Stimulated activated CD4-positive, alpha-beta T cell treated with anti-CD3 and anti-CD28 coated beads, Interleukin-12 subunit alpha, Interleukin-12 subunit beta, amount 100 ng/mL, for 24 hours (primary cell): ENCODE measurements at regions not wholly inside any gene's neighbourhood (a gene's known extent, or its start where the extent isn't known, plus 50 kb on each side); places are given as distances from the start of the nearest gene placed in this dataset.

Experiments used
- DNase-seq, 2 experiments: peaks; one replicate each; pipeline ENCODE4 v3.0.0-alpha.2; 2020; ENCODE audit warnings: low read depth in 2 of 2

DNA sequence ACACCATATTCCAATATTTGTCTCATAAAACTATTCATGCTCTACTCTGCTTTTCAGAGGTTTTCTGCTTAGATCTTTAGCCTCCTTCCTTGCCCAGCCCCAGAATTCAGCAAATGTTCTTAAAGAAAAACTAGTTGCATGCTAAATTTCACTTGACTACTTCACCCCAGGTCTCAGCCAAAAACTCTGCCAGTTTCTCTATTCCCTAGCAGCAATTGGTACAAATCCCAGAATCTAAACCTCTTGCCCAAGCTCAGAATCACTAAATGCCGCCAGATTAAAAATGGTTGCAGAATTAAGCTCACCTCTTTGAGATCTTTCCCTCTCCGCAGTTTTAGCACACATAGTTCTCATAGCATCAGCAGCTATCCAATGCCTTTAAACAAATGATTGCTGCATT, 331.2 kb upstream of the SMARCA2 start:
- DNase-seq = no peak

DNA sequence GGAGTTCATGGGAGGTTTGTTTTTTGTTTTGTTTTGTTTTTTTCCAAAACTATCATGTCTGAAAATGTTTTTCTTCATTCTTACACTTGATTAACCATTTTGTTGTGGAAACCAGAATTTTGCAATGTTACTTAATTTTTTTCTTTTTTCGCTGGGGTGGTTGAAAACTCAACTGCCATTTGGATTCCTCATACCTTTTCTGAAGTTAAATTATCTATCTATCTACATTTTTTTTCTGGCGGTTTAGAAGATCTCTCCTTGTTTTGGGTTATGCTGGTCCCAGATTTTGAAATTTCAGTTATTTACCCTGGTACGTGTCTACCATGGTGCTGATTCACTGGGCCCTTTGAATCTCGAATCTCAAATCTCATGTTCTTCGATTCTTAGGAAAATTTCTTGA, 316.2 kb upstream of the SMARCA2 start:
- DNase-seq = no peak

DNA sequence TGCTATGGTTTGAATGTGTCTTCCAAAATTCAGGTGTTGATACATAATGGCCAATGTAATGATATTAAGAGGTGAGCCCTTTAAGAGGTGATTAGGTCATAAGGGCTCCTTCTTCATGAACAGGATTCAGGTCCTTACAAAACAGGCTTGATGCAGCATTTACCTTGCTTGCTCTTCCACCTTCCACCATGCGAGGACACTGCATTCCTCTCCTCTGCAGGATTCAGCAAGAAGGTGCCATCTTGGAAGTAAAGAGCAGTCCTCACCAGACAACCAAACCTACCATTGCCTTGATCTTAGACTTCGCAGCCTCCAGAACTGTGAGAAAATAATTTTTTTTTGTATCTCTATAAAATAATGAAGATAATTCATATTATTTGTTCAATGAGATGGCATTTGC, 314.0 kb upstream of the SMARCA2 start:
- no peak for DNase-seq

DNA sequence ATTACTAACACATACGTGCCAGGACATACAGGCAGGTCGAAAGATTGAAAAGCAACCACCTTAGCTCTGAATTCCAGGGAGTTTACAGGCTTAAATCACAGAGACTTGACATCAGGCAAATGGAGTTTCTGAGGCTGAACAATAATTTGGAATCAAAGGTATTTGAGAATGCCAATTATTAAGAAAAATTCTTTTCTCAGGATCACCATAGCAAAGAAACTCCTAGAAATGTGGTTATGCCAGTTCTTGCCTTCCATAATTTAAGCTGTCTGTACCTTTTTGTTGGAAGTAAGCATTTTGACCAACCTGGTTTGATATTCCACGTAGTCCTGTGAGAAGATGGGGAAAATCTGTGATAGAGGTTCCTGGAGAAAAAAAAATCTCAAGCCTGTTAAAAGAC, 312.4 kb upstream of the SMARCA2 start:
- DNase-seq = no peak

DNA sequence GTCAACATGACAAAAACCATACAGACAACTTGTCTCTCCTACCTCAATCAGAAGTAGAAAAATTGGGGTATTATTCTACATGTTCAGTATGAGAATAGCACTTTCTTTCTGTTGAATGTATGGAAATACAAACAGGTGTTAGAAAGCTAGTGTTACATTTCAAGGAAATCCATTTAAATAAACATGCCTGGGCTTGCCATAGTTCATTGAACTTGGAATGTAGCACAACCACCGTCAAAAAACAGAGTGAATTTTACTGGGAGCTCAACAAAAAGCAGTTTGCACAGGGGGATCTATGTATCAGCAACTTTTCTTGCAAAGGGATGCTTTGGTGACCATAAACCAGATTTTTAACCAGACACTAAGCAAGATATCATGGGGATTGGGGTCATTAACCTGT, 307.9 kb upstream of the SMARCA2 start:
- no peak for DNase-seq

DNA sequence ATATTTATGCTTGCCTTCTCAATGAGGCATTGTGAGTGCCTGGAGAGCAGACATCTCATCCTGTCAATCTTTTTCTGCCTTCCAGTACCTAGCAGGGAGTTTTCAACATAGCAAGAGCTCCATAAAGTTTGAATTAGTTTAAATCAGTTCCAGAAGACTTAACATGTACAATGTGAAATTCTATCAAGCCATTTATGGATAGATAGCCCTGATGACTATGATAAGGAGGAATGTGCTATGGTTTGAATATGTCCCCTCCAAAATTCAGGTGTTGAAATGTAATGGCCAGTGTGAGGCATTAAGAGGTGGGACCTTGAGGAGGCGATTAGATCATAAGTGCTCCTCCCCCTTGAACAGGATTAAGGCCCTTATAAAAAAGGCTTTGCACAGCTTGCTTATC, 306.9 kb upstream of the SMARCA2 start:
- no peak for DNase-seq

DNA sequence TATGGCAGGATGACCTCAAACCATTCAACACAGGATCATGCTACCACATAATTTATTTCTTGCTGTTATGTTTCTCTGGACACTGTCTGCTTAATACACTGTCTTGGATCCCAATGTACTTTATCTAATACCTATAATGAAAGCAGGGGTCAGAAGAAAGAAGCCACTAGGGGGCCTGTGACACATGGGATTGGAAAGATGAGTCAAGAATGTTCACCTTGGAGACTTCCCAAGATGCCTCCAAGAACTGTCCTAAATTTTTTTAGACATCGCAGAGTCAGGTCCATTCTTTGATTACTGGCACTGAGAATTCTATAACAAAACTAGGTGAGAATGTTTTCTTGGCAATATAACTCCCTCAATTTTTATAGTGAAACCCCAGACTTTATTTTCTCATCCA, 305.8 kb upstream of the SMARCA2 start:
- no peak for DNase-seq

DNA sequence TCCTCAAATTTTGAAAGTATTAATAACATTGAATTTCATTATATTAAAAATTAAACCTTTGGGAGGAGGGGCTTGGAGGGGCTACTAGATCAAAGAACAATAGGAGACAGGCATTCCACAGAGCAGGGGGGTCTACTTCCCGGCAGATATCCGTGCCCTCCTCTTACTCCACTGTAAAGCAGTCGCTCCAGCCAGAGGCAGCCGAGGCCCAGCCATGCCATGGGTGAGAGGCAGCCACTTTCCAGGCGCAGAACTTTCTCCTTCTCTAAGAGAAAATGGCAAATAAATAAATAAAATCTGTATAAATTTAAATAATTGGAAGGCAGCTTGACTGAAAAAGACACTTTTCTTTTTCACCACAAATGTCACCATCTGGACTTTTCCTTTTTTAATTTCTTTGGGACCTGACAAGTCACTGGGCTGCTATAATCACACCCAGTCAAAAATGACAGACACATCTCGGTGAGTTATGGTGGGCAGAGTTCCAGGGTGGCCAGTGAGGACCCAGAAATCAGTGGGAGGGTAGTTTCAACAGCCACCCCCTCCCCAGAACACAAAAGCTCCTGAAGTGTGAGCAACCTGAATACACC, 302.2 kb upstream of the SMARCA2 start:
- DNase-seq = no peak

DNA sequence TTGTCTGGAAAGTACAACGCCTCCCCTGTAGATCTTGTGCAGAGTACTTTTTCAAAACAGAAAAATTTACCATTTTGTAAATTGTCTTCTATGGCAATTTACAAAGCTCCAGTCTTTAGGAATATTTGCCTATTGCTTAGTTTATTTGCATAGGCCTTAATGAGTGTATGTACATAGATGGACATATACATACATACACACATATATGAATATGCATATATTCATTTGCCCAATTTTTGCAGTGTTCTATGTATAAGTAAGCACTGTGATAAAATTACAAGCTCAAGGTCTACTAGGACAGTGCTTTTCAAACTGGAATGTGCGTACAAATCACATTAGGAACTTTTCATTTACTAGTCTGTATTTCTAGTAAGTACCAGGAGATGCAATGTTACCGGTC, 301.3 kb upstream of the SMARCA2 start:
- no peak for DNase-seq

DNA sequence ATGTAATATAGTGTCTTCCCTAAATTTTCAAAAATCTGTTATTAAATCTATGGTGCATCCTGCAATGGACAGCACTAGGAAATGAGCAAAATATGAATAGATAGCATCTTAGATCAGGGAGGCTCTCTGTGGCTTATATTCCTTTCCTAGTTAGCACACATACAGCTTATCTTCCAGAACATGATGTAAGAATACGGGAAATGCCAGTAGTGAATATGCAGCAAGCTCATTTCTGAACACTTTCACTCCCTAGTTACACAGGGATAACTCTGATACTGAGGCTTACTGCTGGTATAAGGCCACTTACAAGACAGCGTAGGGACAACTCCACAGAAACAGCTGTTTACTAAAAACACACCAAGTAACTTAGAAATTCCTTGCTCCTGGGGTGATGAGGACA, 297.3 kb upstream of the SMARCA2 start:
- no peak for DNase-seq

DNA sequence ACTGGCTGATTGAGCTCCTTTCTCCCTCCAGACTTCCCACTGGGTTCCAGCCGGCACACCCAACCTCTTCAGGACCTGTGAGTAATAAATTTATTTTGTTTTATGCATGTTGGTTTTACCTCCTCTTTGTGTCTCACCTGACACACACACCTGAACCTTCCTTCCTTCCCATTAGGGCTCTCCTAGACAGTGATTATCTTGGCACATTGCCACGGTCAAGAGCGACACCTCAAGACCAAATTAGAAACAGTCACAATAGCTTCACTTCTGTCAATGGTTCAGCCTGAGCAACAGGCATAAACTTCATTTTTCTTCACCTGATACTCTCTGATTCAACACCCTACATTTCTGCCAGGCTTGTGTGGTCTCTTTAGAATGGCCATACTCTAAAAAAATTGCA, 296.3 kb upstream of the SMARCA2 start:
- DNase-seq = no peak

DNA sequence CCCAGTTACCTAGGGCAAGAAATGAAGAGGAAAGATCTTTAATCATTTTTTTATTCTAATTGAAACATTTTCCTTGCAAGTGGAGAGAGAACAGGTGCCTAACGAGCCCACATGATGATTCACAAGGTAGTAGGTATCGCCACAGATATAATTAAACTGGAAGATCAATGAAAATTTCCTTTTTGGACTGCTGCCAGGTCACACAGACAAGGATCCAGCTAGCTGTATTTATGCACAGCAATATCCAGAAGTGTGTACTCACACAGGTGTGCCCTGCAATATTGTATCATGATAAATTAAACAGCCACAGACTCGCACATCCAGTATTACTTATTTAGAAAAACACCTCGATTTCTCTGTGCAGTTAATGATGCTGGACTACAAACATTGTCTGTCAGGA, 294.0 kb upstream of the SMARCA2 start:
- no peak for DNase-seq

DNA sequence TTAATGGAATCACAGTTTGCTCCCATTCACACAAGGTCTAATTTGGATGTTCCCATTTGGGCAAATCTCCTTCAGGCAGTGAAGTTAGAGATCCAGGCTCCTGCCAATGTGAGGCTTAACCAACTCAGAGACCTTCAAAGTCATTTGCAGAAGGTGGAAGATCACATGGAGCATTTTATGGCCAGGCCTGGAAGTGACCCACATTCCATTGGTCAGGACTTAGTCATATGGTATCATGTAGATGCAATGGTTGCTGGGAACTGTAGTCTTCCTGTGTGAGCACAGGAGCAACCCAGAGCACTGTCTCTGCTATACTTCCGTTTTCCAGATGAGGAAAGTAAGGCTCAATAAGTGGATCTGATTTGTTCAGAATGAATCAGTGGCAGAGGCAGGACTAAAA, 292.7 kb upstream of the SMARCA2 start:
- DNase-seq = no peak

DNA sequence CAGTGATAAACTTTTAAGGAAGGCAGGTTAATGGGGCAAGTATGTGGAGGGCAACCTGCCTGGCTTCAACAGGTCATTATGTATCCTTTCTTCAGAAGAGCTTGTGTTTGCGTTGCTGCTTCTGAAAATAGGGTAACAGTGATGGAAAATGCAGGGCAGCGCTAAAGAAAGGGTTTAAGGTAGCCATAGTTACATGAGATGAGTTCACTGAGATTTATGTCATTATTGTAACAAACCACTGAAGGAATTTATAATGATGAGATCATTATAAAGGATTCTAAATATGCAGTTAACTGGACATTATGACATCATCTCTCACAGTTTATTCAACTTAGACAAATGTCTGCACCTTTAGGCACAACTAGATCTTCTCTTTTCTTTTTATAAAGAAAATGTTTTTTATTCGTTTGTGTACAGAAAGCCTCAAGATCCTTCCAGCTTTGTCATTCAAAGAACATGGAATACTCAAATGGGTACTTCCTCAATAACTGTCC, 291.6 kb upstream of the SMARCA2 start:
- DNase-seq = no peak

DNA sequence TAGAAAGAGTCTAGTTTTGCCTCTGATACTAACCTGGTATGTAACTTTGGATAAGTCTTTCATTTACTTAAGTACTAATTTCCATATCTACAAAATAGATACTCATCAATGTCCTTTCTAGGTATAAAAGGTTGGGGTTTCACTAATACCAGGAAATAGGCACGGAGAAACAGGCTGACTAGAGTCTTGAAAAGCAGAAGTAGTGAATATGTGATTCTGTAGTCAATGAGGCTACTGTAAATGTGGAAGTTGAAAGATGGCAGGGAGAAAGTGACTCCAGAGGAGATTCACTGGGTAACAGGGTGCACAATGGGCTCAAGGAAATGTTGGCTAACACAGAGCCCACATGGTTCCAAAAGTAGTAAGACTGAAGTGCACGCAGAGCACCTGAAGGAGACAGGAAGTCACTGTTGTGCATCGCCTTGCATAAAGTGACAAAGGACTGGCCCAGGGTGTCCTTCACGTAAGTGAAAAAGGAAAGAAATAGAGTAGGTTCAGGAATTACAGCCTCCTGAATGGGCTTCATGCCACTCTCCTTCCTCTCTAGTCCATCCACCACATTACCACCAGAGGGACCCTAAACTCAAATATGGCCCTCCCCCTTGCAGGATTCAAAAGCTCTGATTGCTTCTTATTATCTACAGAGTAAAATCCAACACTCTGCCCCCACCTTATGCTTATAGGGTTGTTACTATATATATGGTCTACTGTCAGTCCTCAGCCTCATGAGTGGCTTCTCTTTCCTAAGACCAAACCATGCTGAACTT, 288.0 kb upstream of the SMARCA2 start:
- DNase-seq = no peak

DNA sequence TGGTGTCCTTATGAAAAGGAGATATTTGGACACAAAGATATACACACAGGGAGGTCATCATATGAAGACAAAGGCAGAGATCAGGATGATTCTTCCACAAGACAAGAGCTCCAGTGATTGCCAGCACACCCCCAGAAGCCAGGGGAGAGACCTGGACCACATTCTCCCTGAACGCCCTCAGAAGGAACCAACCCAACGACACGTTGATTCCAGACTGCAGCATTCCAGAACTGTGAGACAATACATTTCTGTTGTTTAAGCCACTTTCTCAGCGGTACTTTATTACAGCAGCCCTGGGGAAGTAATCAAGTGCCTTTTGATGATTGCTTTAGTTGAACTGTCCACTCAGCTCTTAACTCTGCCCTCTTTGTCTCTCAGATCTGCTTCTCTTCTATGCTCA, 285.5 kb upstream of the SMARCA2 start:
- DNase-seq = no peak

DNA sequence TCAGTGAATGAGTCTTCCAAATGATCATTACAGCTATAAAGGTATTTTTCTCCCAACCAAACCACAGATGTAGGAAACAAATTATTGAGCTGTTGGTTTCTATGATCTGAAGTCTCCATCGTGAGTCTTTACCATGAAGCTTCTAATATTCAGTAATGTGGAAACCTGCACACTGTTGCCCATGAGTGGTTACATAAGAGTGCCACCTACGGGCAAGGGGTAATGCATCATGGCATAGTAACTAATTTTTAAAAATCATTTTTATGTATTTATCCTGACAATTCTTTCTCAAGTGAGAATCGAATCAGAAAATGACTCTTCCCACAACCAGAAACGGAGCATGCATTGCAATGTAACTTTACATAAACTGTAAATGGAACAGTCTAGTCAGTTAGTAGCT, 282.5 kb upstream of the SMARCA2 start:
- DNase-seq = no peak

DNA sequence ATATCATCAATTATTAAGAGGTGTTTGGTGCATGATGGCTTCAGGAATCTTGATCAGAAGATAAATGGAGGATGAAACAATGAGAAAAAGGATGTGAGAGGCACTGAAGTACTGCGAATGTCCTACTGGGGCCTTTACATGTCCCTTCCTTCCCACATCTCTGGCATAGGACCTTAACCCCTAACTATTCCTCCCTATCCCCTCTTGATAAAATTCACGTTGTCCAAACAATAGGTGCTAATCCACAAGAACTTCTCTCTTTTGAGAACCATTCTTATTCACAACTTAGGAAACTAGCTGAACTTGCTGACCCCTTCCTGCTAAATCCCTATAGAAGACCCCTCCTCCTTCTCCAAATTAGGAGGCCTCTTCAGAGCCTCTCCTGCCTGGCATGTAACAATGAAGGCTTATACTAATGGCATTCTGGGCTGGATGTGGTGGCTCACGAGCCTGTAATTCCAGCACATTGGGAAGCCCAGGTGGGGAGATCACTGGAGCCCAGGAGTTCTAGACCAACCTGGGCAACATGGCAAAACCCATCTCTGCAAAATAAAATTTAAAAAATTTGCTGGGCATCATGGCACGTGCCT, 276.5 kb upstream of the SMARCA2 start:
- DNase-seq = no peak

DNA sequence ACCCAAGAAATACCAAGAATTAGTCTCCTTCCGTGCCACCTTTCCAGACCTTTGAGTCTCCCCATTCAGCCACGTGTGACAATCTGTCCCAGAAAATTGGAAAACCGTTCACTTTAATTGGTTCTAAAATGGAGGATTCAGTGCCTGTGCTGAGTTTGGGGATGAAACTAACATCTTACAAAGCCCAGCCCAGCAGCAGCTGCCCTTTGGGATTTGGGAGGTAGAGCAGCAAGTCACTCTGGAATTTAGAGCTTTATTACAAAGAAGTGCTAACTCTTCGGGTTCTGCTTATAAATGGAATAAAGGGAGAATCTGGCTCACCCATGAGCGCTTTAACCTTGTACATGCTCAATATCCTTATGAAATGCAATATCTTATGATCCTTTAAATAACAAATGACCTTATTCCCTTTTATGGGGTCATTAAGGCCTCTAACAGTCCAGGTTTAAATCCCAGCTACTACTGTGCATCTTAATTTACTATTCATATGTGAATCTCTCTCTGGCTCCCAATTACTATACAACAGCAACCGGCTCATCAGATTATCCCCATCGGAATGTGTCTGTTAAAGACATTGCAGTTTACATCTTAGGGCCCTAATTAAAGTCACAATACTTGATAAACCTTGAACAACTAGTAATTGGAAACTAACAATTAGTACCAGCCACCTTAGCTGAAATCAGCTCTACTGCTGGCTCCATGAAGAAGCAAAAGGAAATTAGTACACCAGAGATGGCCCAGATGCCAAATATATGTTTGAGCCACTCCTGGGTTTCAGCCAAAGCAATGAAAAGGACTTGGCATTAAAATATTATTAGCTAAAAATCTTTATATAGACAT, 271.8 kb upstream of the SMARCA2 start:
- DNase-seq = no peak

DNA sequence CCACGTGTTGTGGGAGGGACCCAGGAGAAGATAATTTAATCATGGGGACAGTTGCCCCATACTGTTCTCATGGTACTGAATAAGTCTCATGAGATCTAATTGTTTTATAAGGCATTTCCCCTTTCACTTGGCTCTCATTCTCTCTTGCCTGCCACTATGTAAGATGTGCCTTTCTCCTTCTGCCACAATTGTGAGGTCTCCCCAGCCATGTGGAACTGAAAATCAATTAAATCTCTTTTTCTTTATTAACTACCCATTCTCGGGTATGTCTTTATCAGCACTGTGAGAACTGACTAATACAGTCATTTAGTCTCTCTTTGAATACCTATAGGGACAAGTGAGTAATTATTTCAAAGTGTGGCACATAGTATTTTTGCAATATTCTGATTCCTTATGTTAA, 269.2 kb upstream of the SMARCA2 start:
- no peak for DNase-seq

DNA sequence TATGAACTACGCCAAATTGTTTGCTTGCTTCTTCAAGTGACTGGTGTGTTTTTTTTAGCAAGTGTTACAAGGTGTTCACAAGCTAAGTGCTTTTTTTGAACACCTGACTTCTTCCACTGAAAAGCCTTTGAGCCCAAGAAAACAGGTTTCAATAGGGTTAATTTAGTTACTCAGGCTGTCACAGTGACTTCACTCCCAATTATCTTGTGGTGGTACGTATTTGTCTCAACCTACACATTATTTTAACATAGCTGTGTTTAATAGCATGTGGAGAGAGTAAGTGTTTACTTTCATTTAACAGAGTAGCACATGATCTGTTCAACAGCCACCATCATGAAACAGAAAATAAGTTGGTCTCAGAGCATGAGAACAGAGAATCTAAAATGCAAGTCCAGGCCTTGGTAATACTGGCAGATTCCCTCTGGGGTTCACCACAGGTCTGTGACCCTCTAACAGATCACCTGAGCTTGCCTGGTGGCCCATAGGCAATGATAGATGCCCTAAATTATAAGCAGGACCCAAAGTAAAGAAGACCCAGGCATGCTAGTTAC, 267.7 kb upstream of the SMARCA2 start:
- DNase-seq = no peak

DNA sequence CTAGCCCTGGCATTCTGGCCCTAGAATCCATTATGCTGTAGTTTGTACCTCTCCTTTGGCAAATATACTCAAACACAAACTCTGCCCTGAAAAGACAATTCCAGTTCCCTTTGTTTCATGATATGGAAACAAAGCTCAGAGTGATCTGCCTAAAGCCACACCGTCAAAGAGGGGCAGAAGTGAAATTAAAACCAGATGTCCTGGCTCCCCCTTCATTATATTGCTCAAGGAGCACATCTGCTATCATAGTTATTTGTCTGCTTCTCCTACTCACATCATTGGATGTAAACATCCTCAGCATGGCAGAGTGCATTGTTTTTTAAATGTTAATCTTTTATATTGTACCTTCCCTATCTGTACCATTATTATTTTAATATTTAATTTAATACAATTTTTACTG, 266.7 kb upstream of the SMARCA2 start:
- no peak for DNase-seq
